Renal cortical epithelial cell (primary cell): ENCODE measurements at regions not wholly inside any gene's neighbourhood (a gene's known extent, or its start where the extent isn't known, plus 50 kb on each side); places are given as distances from the start of the nearest gene placed in this dataset.

Experiments
- DNase-seq: peaks from one replicate; pipeline ENCODE4 v3.0.0-alpha.2; 2011; ENCODE audit warnings: low read depth

DNA sequence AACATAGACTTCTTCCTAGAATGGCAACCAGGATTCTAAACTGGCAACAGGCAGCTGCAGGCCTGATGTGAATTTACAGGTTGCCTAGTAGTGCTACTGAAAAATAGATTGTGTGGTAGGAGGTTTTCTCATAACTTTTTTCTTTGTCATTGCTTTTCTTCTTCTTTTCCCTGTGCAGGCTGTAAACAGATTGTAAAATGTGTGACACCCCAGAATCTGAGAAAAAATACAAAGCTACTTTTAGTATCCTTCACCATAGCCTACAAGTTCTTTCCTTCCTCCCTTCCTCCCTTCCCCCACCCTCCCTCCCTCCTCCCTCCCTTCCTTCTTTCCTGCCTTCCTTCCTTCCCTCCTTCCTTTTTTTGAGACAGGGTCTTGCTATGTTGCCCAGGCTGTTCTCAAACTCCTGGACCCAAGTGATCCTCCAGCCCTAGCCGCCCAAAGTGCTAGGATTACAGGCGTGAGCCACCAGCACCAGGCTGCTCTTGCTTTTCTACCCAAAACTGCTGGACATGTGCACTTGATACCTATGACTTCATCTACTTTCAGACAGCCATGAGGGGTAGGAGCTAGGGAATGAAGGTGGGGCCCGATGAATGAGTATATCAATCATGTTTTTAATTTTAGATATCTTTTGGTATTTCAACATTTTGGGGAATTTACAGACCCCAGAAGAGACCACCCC lies 114.2 kb upstream of the EEA1 start:
- DNase-seq = no peak

DNA sequence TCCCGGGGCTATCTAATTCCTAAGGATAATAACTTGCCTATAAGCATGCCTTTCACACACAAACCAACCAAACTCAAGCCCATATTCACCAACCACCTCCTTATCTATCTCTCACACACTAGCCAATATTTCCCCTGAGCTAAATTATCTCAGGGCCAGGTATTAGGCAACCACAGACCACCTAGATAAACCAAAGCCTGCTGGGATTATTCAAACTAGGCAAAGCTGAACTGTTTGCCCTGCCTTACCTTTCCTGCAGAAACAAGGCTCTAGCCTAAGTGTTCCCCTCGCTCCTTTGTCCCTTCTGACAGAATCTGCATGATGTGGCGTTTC lies 114.7 kb upstream of the EEA1 start:
- no peak for DNase-seq

DNA sequence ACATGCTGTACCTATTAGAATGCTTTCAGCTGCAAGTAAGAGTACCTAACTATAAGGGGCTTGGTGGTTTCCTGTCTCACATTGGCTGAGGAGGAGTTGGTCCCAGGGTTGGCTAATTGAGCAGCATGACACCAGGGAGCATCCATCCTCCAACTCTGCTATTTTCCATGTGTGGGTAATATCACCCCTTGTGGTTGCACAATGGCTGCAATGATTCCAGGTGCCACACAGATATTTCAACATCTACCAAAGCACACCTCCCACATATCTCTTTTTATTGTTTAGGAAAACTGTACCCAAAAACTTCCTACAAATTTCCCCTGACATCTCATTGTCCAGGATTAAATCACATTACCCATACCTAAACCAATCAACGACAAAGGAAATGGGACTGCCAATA lies 118.0 kb upstream of the EEA1 start:
- DNase-seq = no peak

DNA sequence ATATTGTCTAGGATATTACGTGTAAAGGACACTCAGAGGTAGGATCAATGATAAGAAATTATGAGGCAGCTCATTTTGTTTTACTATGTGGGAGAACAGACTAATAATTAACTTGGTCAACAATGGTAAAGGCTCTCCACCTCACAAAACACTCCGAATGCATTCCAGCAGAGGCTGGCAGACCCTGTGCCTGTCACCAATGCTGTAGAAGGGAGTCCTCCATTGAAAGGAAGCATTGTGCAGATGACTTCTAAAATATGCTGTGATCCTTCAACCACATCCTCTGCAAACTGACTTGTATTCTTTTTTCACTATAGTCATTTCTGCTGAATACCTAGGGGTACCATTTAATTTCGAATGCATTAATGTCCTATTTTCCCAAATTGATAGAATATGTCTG lies 119.6 kb upstream of the EEA1 start:
- DNase-seq = peak; percentile 89

DNA sequence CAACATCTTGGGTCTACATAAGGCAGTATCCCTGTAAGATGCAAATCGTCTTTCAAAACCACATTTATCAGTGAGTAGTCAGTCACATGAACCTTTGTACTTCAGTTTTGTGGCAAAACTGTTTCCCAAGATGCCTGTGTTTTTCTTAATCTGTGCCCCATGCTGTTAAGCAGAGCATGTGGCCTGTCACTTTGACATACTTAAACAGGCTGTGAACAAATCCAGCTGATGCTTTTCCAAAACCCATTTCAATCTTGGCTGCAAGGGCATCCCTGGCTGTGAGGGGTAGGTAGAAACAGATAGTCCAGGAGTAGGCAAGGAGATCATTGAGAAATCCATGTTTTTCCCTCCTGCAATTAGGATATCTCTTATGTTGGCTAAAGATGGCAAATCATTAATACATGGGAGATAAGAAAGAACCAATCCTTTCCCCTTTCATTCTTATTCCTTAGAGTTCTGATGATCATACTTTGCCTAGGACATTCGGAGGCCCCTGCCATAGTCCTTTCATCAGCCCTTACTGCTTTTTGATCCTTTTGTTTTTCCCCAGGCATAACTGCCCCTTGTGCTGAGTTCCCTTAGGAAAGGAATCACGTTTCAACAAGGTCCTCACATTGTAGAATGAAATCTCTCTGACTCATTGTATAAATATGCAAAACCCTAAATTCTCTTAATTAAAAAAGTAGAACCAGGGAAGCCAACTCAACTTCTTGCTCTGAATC lies 121.1 kb upstream of the EEA1 start:
- peak; percentile 84 for DNase-seq

DNA sequence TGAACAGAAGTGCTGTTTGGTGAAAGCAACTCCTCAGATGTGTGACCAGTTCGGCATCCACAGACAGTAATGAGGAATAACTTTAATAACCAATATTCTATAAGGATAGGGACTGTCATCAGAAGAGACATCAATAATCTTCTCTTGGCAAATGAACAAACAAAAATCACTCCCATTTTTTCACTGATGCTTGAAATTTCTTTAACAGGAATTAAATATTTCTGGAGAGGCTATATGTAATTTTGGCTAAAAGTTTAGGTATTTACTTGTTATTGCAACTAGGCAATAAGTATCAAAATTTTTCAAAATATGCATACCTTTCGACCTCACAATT lies 121.6 kb upstream of the EEA1 start:
- no peak for DNase-seq

DNA sequence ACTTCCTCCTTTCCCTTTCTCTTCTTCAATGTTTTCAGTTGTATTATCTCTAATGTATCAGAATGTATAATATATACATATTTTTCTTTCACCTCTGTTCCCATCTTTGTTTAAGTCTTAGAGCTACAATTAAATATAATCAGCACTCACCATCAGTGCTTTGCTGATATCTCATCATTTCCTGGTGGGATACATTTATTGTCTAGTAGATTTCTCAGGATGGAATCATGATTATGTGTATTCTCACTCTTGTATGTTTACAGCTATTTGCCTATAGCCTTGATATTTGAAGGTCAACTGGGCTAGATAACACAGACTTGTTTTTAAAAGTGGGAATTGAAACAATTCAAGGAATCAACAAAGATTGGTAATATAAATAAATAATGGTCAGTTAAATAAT lies 124.9 kb upstream of the EEA1 start:
- no peak for DNase-seq

DNA sequence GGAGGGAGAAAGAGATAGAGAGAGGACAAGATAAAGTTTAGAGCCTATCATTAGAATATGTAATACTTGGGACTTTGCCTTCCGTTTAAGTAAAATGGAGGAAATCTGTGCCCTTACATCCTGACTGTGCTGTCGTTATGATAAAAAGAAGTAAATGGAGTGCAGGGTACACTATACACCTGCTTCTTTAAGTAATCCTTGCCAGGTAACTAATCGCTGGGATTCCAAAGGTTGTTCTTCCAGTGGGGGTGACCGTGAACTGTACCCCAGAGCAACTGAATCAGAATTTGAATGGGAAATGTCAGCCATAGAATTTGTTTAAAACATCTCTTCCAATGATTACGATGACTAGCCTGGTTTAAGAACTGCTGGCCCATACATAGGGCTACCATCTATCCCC lies 126.1 kb upstream of the EEA1 start:
- DNase-seq = no peak

DNA sequence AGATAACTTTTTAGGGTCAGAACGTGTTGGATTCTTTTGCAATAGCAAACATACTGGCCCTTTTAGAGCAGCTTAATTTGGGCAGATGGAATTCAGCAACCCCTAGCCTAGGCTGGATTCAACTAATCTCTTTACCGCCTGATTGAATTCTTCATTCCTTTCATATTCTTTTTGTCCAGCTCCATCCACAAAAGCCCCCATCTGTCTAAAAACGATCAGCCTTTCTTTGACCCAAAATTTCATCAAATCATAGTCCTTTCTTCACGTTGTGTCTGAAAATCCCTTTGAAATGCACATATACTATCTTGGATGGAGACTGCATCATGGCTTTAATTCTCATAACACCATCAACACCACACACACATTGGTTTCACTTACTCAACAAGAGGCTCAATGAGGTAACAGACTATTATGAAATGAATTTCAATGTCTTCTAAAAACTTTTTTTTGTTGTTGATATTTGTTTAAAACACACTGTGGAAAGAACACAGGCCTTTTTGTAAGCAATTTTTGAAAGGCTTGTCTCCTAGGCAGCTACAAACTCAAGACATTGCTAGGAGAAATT lies 128.0 kb upstream of the EEA1 start:
- DNase-seq = no peak

DNA sequence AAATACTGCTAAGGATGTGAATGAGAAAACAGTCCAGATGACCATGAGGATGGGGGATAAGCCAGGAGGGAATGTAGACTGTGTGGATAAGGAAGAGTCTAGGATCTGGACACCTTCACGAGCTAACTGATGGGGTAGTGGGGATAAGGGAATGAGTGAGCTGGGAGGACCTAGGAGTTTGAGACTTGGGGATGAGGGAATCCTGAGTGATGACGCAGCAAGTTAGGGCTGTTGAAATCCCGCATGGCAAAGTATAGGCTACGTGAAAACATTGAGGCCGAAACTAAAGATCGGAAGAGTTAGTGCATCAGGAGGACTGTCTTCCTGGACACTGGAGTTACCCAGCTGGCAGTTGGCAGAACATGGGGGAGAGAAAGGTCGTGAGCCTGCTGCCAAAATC lies 129.2 kb upstream of the EEA1 start:
- DNase-seq = no peak

DNA sequence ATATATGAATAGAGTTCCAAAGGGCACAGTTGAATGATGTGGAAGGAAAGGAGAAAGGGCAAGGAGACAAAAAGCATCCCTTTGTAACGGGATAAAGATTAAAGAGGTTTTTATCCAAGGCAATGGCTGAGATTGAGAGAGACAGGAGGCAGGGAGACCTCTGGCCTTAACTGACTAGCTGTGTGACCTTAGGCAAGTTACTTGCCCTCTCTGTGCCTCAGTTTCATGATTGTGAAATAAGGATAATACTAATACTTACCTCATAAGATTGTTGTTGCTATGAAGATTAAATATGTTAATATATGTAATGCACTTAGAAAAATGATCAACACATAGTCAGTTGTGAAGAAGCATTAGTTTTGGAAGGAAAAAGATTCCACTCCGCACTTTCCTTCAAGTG lies 130.2 kb upstream of the EEA1 start:
- no peak for DNase-seq

DNA sequence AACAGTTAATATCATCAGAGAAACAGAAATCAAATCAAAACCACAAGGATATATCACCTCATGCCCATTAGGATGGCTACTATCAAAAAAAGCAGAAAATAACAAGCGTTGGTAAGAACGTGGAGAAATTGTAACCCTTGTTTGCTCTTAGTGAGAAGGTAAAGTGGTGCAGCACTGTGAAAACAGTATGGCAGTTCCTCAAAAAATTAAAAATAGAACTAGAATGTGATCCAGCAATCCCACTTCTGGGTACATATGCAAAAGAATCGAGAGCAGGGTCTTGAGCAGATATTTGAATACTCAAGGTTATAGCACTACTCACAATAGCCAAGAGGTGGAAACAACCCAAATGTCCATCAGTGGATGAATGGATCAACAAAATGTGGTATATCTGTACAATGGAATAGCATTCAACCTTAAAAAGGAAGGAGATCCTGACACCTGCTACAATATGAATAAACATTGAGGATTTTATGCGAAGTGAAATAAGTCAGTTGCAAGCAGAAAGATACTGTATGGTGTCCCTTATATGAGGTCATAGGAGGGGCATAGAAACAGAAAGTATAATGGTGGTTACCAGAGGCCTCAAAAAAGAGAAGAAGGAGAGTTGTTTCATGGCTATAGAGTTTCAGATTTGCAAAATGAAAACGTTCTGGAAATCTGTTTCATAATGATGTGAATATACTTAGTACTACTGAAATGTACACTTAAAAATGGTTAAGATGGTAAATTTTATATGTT lies 131.0 kb upstream of the EEA1 start:
- DNase-seq = no peak

DNA sequence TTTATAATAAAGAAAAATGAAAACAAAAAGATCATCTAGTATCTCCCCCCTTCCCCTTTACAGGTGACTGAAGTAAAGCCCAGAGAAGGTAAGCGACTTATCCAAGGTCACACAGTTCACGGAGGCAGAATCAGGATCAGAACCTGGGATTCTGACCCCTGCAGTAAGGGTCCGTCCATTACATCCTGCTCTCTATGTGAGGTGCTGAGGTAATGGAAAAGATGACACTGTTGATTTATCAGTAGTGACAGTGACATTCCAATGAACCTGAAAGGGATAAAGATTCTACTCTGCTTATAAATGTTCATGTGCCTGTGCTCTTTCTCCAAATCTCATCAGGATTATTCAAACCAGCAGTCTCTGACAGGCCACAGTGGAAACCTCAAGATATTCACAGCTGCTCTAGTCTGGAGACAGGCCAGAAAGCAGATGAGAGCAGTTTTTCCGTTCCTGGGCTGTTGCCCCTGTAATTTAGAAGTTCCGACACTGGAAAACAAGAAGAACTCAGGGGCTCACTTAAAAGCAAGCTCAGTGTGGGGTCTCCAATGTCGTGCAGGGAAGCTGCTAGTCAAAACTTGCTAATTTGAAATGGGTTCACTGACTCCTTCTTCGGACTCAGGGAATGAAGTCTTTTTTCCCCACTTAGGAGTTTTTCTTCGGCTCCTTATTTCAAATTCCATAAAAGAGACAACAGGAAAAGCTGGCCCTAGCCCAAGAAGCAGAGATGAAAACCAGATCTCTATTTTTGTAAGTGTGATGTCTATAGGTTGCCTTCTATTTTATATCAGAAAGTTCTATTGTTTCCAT lies 131.8 kb upstream of the EEA1 start:
- DNase-seq = no peak

DNA sequence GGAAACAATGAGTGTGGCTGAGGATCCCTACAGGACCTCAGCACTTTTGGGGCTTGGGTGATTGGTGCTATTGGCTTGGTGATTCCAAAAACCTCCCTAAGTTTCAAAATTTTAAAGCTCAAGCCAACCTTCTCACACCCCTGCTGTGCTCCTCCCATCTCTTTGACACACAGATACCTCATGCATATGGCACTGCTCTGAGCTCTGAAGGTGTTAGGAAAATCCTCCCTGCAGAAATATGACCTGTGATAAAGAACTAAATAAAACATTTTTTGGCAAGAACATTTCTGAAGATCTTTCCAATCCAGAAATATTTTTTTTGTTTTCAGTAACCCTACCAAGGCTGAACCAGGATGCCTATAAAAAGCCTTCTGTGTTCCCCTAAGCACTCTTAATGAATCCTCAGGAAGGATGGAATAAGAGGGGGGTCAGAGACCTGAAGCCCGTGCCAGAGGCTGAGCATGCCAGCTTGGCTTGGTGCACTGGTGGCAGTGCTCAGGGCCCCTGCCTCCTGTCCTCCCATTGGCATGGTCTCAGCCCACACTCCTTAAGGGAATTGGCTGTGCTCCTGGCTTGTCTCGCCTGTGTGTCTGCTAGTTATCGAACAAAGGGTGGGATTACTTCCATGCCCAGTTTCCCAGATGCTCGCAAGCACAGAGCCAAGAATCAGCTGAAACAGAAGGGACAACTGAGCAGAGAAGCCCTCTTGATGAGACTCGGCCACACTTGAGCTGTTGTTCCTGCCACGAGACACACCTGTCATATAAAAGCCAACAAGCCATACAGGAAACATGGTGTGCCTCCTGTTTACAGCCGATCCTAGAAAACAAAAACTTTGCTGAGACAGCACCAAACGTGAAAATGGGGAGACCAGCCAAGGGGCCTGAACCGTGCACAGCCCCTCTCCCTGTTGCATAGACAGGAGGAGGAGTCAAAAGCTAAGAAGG lies 132.7 kb upstream of the EEA1 start:
- DNase-seq = no peak

DNA sequence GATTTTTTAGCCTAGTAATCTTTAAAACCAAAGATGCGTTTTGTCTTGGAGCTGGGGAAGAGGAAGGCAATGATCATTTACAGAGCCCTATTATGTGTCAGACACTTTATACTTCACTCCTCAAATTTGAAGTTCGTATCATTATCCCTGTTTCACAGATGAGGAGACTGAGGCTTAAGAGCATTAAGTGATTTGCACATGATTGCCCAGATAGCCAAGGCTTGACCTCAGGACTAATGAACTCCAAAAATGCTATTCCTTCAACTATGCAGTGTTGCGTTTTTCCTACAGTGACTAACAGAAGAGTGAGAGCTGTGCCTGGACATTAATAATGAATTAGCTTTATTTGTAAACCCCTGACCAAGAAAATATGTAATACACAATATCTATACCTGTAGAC lies 136.8 kb upstream of the EEA1 start:
- DNase-seq = no peak

DNA sequence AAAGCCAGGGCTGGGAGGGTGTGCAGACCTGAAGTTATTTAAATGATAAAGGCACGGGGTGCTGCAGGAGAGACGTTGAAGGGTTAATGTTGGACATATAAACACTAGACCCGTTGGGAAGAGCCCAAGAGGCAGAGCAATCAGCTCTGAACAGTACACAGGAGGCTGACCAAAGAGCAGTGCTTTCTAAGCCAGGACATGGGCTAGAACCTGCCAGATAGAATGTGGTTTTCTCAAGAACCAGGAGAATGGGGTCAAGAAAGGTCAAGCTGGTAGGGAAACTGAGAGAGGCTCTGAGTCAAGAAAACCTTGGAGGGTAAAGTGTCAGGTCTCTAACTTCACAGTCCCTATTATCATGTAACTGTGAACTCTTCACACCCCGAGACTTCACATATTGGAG lies 143.2 kb upstream of the EEA1 start:
- DNase-seq = no peak

DNA sequence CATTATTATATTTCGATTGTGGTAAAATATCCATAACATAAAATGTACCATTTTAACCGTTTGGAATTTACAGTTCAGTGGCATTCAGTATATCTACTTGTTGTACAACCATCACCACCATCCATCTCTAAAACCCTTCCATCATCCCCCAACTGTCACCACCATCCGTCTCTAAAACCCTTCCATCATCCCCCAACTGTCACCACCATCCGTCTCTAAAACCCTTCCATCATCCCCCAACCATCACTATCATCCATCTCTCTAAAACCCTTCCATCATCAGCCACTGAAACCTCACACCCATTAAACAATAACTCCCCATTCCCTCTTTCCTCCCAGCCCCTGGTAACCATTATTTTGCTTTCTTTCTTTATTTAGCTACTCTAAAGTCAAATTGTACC lies 144.2 kb upstream of the EEA1 start:
- no peak for DNase-seq

DNA sequence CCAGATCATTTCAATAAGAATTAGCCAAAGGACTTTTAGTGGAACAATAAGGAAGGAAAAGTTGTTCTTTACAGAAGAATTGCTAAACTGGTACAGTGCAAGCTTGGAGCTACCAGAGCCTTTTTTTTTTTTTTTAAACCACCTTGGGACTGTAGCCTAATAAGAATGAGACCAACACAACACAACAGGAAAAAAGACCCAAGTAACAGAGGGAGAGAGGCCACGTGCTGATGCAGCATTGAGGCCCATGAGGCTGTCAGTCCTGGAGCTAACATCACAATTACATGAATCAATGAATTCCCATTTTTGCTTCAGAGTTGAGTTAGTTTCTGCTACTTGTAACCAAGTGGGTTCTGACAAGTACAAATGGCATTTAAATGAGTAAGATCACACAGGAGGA lies 149.0 kb upstream of the EEA1 start:
- DNase-seq = no peak

DNA sequence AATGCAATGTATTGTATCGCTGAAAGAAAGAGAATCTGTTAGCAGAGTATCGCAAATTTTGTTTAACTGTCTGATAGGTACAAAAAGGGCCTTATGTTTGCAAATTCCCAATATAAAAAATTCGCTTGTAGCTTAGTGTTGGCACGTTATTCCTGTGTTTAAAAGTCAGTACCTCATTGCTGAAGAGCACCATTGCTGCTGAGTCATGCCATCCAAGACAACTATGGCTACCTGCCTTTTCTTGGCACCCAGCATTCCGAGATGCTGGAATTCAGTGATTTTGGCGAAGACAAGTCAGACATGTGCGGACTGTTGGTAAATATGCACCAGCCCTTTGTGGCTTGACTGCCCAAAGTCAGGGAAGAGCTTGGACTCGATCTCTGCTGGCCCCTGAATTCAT lies 149.5 kb upstream of the EEA1 start:
- DNase-seq = no peak

DNA sequence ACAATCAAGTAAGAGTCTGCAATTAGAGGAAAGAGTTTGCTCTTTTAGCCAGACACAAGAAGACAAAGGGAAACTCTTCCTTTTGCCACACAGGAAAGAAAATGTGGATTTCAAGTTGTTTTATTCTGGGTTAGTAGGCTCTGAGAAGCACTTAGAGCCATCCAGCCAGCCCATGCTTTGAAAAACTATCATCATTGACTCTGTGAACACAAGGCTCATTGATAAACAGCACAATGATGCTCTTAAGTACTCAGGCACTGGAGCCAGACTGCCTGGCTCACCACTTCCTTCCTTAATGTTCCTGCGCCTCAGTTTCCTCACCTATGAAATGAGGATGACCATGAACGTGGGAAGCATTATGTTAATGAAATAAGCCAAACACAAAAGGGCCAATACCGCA lies 150.2 kb upstream of the EEA1 start:
- DNase-seq = no peak

DNA sequence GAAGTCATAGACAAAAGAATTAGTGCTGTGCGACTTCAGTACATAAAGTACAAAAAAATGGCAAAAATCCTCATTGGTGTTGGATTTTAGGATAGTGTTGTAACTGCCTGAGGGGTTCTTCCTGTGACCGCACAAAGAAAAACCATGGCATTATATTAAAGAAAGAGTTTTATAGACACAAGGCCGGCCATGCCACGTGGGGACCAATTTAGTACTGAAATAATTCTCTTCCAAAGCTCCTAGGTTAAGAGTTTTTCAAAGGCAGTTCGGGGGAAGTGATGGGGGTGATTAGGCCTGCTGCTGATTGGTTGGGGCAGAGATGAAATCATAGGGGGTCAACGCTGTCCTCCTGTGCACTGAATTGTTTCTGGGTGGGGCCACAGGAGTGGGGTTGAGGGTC lies 150.9 kb upstream of the EEA1 start:
- no peak for DNase-seq
